ENCODE measurements at regions not wholly inside any gene's neighbourhood (a gene's known extent, or its start where the extent isn't known, plus 50 kb on each side); places are given as distances from the start of the nearest gene placed in this dataset.

DNA sequence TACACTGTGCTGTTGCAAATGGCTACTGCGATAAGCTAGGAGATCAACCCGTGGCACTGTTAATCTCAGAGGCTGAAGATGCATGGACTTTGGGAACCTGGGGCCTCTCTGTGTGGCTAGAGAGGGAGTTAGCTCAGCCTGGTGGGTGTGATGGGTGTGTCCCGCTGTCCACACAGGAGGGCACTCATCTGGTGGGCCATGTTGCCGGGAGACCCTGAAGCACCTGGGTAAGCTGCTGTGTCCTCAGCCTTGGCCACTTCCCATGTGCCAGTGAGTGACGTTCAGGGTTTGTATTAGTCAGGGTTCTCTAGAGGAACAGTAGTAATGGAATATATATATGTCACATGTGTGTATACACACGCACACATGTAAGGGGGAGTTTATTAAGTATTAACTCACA, 132.7 kb downstream of the ERMARD start:
- DNase-seq (ENCODE audit: extremely low spot score, unreplicated experiment), result peak; percentile 54
- no peaks in the 10 kb centered on the region for H3K27me3 Mint-ChIP-seq (ENCODE audit: unreplicated experiment)
- H3K4me3 Mint-ChIP-seq (ENCODE audit: unreplicated experiment), result no peak overlapping the region
- H3K36me3 Mint-ChIP-seq (ENCODE audit: unreplicated experiment), result no peaks in the 10 kb centered on the region
- TF ChIP-seq, protein P1, sequence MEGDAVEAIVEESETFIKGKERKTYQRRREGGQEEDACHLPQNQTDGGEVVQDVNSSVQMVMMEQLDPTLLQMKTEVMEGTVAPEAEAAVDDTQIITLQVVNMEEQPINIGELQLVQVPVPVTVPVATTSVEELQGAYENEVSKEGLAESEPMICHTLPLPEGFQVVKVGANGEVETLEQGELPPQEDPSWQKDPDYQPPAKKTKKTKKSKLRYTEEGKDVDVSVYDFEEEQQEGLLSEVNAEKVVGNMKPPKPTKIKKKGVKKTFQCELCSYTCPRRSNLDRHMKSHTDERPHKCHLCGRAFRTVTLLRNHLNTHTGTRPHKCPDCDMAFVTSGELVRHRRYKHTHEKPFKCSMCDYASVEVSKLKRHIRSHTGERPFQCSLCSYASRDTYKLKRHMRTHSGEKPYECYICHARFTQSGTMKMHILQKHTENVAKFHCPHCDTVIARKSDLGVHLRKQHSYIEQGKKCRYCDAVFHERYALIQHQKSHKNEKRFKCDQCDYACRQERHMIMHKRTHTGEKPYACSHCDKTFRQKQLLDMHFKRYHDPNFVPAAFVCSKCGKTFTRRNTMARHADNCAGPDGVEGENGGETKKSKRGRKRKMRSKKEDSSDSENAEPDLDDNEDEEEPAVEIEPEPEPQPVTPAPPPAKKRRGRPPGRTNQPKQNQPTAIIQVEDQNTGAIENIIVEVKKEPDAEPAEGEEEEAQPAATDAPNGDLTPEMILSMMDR (IDR thresholded peaks at IDR 0.05), result no peak
- H3K9me3 Mint-ChIP-seq (ENCODE audit: unreplicated experiment), result peaks cover under 1% of the 10 kb centered on the region
- no peak overlapping the region for H3K27ac Mint-ChIP-seq (ENCODE audit: unreplicated experiment)
- no peaks in the 10 kb centered on the region for H3K4me1 Mint-ChIP-seq (ENCODE audit: unreplicated experiment)

DNA sequence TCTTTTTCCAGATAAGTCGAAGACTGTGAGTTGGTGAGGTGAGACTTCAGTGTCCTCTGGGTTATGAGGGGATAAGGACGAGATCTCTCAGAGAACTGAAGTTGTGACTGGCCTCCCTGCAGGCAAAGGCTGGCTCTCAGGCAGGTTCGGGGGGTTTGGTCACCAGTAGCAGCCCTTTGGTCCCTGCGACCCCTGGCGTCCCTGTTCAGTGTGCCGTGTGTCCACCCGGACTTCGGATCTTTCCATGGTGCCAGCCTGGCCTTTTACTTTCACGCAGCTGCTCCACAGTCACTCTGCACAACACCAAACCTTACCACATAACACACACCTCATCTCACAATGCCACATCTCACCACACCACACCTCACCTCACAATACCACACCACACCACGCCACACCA, 131.9 kb downstream of the ERMARD start:
- no peaks in the 10 kb centered on the region for H3K4me1 Mint-ChIP-seq (ENCODE audit: unreplicated experiment)
- H3K27me3 Mint-ChIP-seq (ENCODE audit: unreplicated experiment), result no peaks in the 10 kb centered on the region
- no peaks in the 10 kb centered on the region for H3K36me3 Mint-ChIP-seq (ENCODE audit: unreplicated experiment)
- no peak overlapping the region for H3K27ac Mint-ChIP-seq (ENCODE audit: unreplicated experiment)
- H3K9me3 Mint-ChIP-seq (ENCODE audit: unreplicated experiment), result no peaks in the 10 kb centered on the region
- TF ChIP-seq, protein P1 (IDR thresholded peaks at IDR 0.05), result no peak
- H3K4me3 Mint-ChIP-seq (ENCODE audit: unreplicated experiment), result no peak overlapping the region
- peak; percentile 44 for DNase-seq (ENCODE audit: extremely low spot score, unreplicated experiment)

DNA sequence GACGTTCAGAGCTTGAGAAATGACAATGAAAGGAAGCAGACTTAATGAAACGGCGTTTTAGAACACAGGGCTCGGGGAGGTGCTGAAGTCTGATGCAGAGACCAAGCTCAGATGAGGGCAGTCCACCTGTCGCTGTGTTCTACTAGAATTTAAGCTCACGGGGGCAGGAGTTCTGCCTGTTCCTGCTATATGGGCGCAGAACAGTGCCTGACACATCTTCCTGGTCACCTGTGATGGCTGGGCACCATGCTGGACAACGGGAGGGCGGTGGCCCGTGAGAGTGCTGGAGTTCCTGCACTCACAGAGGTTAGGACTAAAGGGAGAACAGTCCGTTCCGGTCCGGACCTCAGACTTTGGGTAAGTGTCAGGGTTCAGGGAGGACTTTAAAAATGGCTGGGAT, 130.6 kb downstream of the ERMARD start:
- TF ChIP-seq, protein P1 (IDR thresholded peaks at IDR 0.05), result no peak
- H3K9me3 Mint-ChIP-seq (ENCODE audit: unreplicated experiment), result no peaks in the 10 kb centered on the region
- no peaks in the 10 kb centered on the region for H3K27me3 Mint-ChIP-seq (ENCODE audit: unreplicated experiment)
- no peaks in the 10 kb centered on the region for H3K4me1 Mint-ChIP-seq (ENCODE audit: unreplicated experiment)
- no peaks in the 10 kb centered on the region for H3K36me3 Mint-ChIP-seq (ENCODE audit: unreplicated experiment)
- no peak overlapping the region for H3K4me3 Mint-ChIP-seq (ENCODE audit: unreplicated experiment)
- DNase-seq (ENCODE audit: extremely low spot score, unreplicated experiment), result peak; percentile 65
- H3K27ac Mint-ChIP-seq (ENCODE audit: unreplicated experiment), result no peak overlapping the region

DNA sequence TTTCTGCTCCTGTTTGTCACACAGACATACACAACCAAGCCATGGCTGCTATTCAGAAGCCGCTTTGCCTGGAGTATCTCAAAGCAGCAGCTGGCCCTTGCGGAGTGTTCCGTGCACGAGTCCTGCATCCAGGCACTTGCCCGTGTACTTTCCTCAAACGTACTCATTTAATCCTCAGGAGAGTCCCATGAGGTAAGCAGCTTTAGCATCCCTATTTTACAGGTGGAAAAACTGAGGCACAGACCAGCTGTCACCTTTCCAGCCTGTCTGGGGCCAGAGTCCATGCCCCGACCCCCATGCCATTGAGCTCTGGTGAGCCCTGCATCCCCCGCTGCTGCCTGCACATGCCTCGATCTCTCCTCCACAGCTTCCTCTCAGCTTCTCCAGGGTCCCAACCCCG, 130.0 kb downstream of the ERMARD start:
- Mint-ChIP-seq H3K4me3 (ENCODE audit: unreplicated experiment) (no peak overlapping the region), H3K27ac (ENCODE audit: unreplicated experiment) (no peak overlapping the region), H3K4me1 (ENCODE audit: unreplicated experiment) (no peaks in the 10 kb centered on the region), H3K36me3 (ENCODE audit: unreplicated experiment) (no peaks in the 10 kb centered on the region), H3K9me3 (ENCODE audit: unreplicated experiment) (no peaks in the 10 kb centered on the region), H3K27me3 (ENCODE audit: unreplicated experiment) (peaks cover 2% of the 10 kb centered on the region)
- TF ChIP-seq, protein P1 (IDR thresholded peaks at IDR 0.05), result no peak
- DNase-seq (ENCODE audit: extremely low spot score, unreplicated experiment), result peak; percentile 54

DNA sequence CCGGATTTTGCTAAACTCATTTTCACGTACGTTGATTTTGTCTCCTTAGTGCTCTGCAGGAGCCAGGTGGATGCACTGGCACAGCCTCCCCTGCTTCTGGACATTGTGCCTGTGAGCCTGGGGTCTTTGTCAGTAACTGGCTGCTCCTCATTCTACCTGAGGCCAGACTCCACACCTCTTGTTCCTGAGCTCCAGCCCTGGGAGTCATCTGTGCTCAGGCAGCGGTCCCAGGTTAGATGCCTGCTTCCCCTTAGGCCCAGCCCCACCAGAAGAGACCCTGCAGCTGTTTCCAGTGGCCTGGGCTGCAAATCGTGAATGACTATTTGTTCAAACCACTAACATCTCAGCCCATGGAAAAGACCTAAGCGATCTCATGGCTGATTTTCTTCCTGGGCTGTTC, 129.1 kb downstream of the ERMARD start:
- TF ChIP-seq, protein P1 (IDR thresholded peaks at IDR 0.05), result no peak

More for the DNA sequence above, 129.1 kb downstream of the ERMARD start:
- Mint-ChIP-seq H3K9me3 (ENCODE audit: unreplicated experiment) (no peaks in the 10 kb centered on the region), H3K4me1 (ENCODE audit: unreplicated experiment) (no peaks in the 10 kb centered on the region), H3K36me3 (ENCODE audit: unreplicated experiment) (no peaks in the 10 kb centered on the region), H3K4me3 (ENCODE audit: unreplicated experiment) (no peak overlapping the region), H3K27ac (ENCODE audit: unreplicated experiment) (no peak overlapping the region), H3K27me3 (ENCODE audit: unreplicated experiment) (peaks cover 2% of the 10 kb centered on the region)
- peak; percentile 63 for DNase-seq (ENCODE audit: extremely low spot score, unreplicated experiment)

Measured in osteocyte (in vitro differentiated cells).